ENCODE measurements at regions not wholly inside any gene's neighbourhood (a gene's known extent, or its start where the extent isn't known, plus 50 kb on each side); places are given as distances from the start of the nearest gene placed in this dataset.

DNA sequence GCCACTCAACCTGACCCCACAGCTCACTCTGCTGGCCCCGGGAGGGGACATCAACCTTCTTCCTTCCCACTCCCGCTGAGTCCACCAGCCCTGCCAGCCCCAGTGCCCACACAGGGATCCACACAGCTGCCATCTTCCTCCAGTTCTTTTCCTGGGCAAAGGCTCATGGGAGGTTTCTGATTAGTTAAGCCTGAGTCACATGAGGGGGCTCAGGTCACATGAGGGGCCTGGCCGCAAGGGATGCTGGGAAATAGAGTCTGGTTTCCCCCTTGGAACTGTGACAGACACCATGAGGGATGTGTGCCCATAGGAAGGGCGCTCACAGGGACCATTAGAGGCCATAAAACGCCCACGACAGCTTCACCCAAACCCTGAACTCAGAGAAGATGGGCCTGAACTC lies 228.7 kb upstream of the SFSWAP start:
- no peak for TF ChIP-seq CTCF (IDR thresholded peaks at IDR 0.05; ENCODE audit: control insufficient read depth, extremely low read depth, insufficient read depth)
- DNase-seq (ENCODE audit: low read depth), result no peak
- no peak overlapping the region for H3K4me3 ChIP-seq (ENCODE audit: low read depth, low read length)

DNA sequence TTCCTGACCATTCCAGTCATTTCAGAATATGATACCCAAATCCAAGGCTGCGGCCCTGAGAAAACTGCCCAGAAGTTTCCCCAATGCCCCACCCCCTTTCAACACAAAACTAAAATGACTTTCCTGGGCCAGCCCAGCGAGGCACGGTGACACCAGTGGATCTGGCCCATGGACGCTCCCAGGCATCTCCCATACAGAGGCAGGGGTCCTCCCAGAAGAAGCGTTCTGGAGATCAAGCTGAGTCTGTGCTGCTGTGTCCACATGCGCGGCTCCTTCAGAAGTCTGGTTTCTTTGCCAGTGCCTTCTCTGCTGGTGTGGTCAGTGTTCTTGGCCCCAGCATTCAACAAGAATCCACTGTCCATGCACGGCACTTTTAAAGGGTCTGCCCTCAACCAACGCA lies 228.2 kb upstream of the SFSWAP start:
- no peak for TF ChIP-seq CTCF (IDR thresholded peaks at IDR 0.05; ENCODE audit: control insufficient read depth, extremely low read depth, insufficient read depth)
- DNase-seq (ENCODE audit: low read depth), result no peak
- H3K4me3 ChIP-seq (ENCODE audit: low read depth, low read length), result no peak overlapping the region

DNA sequence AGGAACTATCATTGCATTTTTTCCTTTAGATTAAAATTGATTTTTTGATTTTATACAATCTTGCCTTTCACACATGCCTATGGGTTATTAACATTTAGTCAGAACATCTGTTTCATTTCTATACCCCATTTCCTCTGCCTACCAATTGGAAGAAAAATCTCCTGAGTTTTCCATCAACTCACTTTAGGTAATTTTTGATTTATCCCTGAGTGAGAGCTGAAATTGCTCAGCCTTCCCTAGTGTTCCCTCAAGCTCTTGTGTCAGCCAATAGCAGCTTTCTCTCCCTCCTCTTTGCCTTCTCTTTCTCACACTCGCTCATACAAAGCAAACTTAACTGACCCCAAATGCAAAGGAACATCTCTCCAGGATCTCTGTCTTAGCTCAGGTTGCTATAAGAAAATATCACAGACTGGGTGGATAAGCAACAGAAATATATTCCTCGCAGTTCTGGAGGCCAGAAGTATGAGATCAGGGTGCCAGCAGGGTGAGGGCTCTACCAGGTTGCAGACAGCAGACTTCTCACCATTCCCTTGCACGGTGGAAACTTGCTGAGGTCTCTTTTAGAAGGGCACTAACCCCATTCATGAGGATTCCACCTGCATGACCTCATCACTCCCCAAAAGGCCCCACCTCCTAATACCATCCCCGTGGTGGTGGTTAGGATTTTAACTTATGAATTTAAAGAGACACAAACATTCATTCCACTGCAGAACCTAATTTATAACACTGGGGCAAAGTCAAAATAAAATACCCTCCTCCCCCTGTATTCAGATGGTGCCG lies 224.2 kb upstream of the SFSWAP start:
- no peak for DNase-seq (ENCODE audit: low read depth)
- no peak overlapping the region for H3K4me3 ChIP-seq (ENCODE audit: low read depth, low read length)
- TF ChIP-seq CTCF (IDR thresholded peaks at IDR 0.05; ENCODE audit: control insufficient read depth, extremely low read depth, insufficient read depth), result no peak

- peak; percentile 45 for DNase-seq (ENCODE audit: low read depth)
- TF ChIP-seq CTCF (IDR thresholded peaks at IDR 0.05; ENCODE audit: control insufficient read depth, extremely low read depth, insufficient read depth), result no peak
- no peak overlapping the region for H3K4me3 ChIP-seq (ENCODE audit: low read depth, low read length)
Observed at GRCh38 chr12:131487388-131488124, 223.3 kb upstream of the SFSWAP start.

DNA sequence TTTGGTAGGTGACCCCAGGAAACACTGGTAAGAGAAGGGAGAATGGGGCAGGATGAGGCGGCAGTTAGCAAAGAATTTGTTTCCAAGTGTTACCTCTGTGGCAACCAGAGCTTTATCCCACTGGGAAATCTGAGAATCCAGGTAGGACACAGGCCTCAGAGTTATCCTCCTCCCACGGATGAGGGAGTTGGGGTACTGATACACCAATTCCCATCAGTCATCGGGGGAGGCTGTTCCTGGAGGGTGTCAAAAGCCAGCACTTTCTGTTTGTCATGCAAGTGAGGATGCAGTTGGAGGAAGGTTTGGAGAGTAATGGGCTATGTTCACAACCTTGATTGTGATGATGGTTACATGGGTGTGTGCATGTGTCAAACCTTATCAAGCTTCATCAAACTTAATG lies 221.2 kb upstream of the SFSWAP start:
- H3K4me3 ChIP-seq (ENCODE audit: low read depth, low read length), result no peak overlapping the region
- no peak for DNase-seq (ENCODE audit: low read depth)
- TF ChIP-seq CTCF (IDR thresholded peaks at IDR 0.05; ENCODE audit: control insufficient read depth, extremely low read depth, insufficient read depth), result no peak

DNA sequence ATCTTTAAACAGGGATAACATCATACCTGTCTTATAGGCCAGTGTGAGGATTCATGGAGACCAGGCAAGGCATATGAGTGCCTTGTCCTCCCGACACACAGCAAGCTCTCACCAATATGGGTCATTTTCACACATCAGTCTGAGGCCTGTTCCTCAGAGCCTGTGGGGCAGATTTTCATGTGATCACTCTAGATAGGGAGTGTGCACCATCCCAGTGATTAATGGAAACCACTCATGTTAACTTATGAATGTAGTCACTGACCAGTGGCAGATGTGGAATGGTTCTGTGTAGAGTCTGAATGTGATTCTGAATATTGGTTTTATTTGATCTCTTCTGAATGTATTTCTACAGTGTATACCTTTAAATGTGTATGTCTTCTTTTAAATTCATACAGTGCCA lies 219.7 kb upstream of the SFSWAP start:
- no peak overlapping the region for H3K4me3 ChIP-seq (ENCODE audit: low read depth, low read length)
- no peak for TF ChIP-seq CTCF (IDR thresholded peaks at IDR 0.05; ENCODE audit: control insufficient read depth, extremely low read depth, insufficient read depth)
- DNase-seq (ENCODE audit: low read depth), result no peak

Data from LNCaP clone FGC (cell line).